Endodermal cell (in vitro differentiated cells): ENCODE measurements at regions not wholly inside any gene's neighbourhood (a gene's known extent, or its start where the extent isn't known, plus 50 kb on each side); places are given as distances from the start of the nearest gene placed in this dataset.

Experiments
- DNase-seq: peaks from one replicate; pipeline ENCODE4 v3.0.0-alpha.2; 2017
- H3K27ac ChIP-seq: 2 replicates; pipeline ENCODE4 v1.5.1; 2013; ENCODE audit warnings: mild to moderate bottlenecking, low read depth, low read length, moderate library complexity
- H3K27me3 ChIP-seq: 2 replicates; pipeline ENCODE4 v1.6.1; 2013; ENCODE audit warnings: mild to moderate bottlenecking, low read length, moderate library complexity; ENCODE audit not compliant: insufficient read depth, control insufficient read depth, poor library complexity, severe bottlenecking
- H3K36me3 ChIP-seq: 2 replicates; pipeline ENCODE4 v1.7.0; 2013; ENCODE audit warnings: mild to moderate bottlenecking, low read length, moderate library complexity; ENCODE audit not compliant: control insufficient read depth, insufficient read depth
- H3K4me1 ChIP-seq: one replicate; pipeline ENCODE4 v1.7.0; 2013; ENCODE audit warnings: low read length; ENCODE audit not compliant: control insufficient read depth, insufficient read depth
- H3K4me3 ChIP-seq: 2 replicates; pipeline ENCODE4 v1.5.1; 2013; ENCODE audit warnings: mild to moderate bottlenecking, low read length, moderate library complexity
- H3K9ac ChIP-seq: 2 replicates; pipeline ENCODE4 v1.6.1; 2013; ENCODE audit warnings: mild to moderate bottlenecking, low read length, moderate library complexity; ENCODE audit not compliant: poor library complexity, severe bottlenecking; ENCODE audit errors: extremely low read depth
- H3K9me3 ChIP-seq: 2 replicates; pipeline ENCODE4 v1.6.1; 2013; ENCODE audit warnings: mild to moderate bottlenecking, low read length, moderate library complexity; ENCODE audit not compliant: control insufficient read depth
- H3K27ac Mint-ChIP-seq: 2 replicates; pipeline ENCODE4 v1.8.0; 2020; ENCODE audit warnings: mixed read lengths
- H3K27me3 Mint-ChIP-seq: 2 replicates; pipeline ENCODE4 v1.8.0; 2021; ENCODE audit warnings: mild to moderate bottlenecking, mixed read lengths; ENCODE audit not compliant: insufficient read depth
- H3K36me3 Mint-ChIP-seq: 2 replicates; pipeline ENCODE4 v1.8.0; 2020; ENCODE audit warnings: low read depth, mixed read lengths
- H3K4me1 Mint-ChIP-seq: 2 replicates; pipeline ENCODE4 v1.8.0; 2020; ENCODE audit warnings: mixed read lengths
- H3K4me3 Mint-ChIP-seq: 2 replicates; pipeline ENCODE4 v1.8.0; 2020; ENCODE audit warnings: mild to moderate bottlenecking, moderate library complexity, mixed read lengths
- H3K9me3 Mint-ChIP-seq: 2 replicates; pipeline ENCODE4 v1.8.0; 2020; ENCODE audit warnings: mild to moderate bottlenecking, mixed read lengths
- CTCF ChIP-seq: fragments of 200-600 bp; sonication (generic); conservative IDR thresholded peaks from 2 replicates; pipeline ENCODE4 v1.5.0; 2021; ENCODE audit warnings: antibody characterized with exemption, mild to moderate bottlenecking
- WGBS, 2 experiments: methylation state at CpG; one replicate each; pipeline versions ENCODE4 v1.1.5 to v1.1.7; 2013; ENCODE audit warnings: missing lambda C conversion rate in 2 of 2, mixed read lengths in 1 of 2; ENCODE audit not compliant: insufficient coverage in 1 of 2, insufficient read length in 1 of 2; 5-methylcytosine and 5-hydroxymethylcytosine counted together

GRCh38 chr3:81874738-81875137 is 113.3 kb upstream of the GBE1 start:
- DNase-seq, result no peak
- Mint-ChIP-seq H3K4me3 (no peak overlapping the region), H3K4me1 (no peaks in the 10 kb centered on the region), H3K27ac (no peak overlapping the region), H3K27me3 (no peaks in the 10 kb centered on the region), H3K9me3 (peaks cover 35% of the 10 kb centered on the region), H3K36me3 (peaks cover 3% of the 10 kb centered on the region)
- no peak for TF ChIP-seq CTCF
- no peak overlapping the region for H3K4me3 ChIP-seq
- H3K9ac ChIP-seq, result no peak overlapping the region
- H3K27me3 ChIP-seq, result no peaks in the 10 kb centered on the region
- no peaks in the 10 kb centered on the region for H3K36me3 ChIP-seq
- no peak overlapping the region for H3K27ac ChIP-seq
- H3K9me3 ChIP-seq, result peaks cover 10% of the 10 kb centered on the region
- no peaks in the 10 kb centered on the region for H3K4me1 ChIP-seq

GRCh38 chr3:81872566-81872965 is 111.1 kb upstream of the GBE1 start:
- no peaks in the 10 kb centered on the region for H3K36me3 ChIP-seq
- Mint-ChIP-seq H3K27ac (no peak overlapping the region), H3K36me3 (peaks cover 1% of the 10 kb centered on the region), H3K4me1 (no peaks in the 10 kb centered on the region), H3K9me3 (peaks cover 15% of the 10 kb centered on the region), H3K27me3 (no peaks in the 10 kb centered on the region), H3K4me3 (no peak overlapping the region)
- H3K9ac ChIP-seq, result no peak overlapping the region
- no peak overlapping the region for H3K4me3 ChIP-seq
- no peak for DNase-seq
- 80% methylated on average over 1 of the region's 1 CpG; no CpG with 5 or more reads in 1 of the 2 experiments for WGBS, 2 experiments
- no peaks in the 10 kb centered on the region for H3K4me1 ChIP-seq
- TF ChIP-seq CTCF, result no peak
- no peak overlapping the region for H3K27ac ChIP-seq
- H3K27me3 ChIP-seq, result no peaks in the 10 kb centered on the region
- peaks cover 3% of the 10 kb centered on the region for H3K9me3 ChIP-seq

DNA sequence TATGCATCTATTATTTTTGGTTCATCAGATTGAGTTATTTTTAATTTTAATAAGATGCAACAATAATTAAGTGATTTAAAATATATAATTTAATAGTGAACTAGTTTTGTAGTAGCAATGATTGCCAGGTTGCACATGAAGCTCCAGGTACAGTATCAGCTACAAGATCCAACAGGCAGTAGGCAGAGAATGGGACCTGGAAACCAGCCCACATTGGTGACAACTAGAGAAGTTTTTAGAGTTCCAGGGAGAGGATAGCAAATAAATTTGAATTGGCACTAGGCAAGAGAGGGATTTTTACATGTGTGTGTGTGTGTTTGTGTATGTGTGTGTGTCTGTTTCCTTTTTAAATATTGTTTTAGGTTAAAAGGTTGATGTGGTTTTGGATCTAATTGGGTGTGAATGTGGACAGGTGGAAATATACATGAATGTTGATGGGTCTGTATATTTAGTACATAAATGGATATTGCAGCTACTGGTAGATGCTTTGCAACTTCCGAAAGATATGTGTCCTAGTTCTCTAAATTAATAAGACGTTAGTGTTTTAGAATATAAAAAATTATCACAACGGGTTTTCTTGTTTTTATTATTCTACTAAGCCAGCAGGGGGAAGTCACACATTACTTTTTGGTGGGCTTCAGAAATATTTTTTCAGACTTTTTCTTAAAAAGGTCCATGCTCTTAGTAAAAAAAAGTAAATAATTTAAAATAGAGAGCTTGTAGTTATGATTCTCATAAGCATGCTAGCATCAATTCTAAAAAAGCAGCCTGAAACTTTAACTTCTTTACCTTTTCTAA is 110.1 kb upstream of the GBE1 start:
- TF ChIP-seq CTCF, result peak; percentile 67
- Mint-ChIP-seq H3K27ac (no peak overlapping the region), H3K4me1 (no peaks in the 10 kb centered on the region), H3K36me3 (no peaks in the 10 kb centered on the region), H3K27me3 (no peaks in the 10 kb centered on the region), H3K9me3 (peaks cover 9% of the 10 kb centered on the region), H3K4me3 (no peak overlapping the region)
- Histone ChIP-seq H3K9me3 (no peaks in the 10 kb centered on the region), H3K4me1 (no peaks in the 10 kb centered on the region), H3K9ac (no peak overlapping the region), H3K27me3 (no peaks in the 10 kb centered on the region), H3K4me3 (no peak overlapping the region), H3K36me3 (no peaks in the 10 kb centered on the region), H3K27ac (no peak overlapping the region)
- 89% methylated on average over 3 of the region's 3 CpGs; no CpG with 5 or more reads in 1 of the 2 experiments for WGBS, 2 experiments
- DNase-seq, result no peak
